SKM-1 (cell line): ENCODE measurements at regions not wholly inside any gene's neighbourhood (a gene's known extent, or its start where the extent isn't known, plus 50 kb on each side); places are given as distances from the start of the nearest gene placed in this dataset.
A peak's percentile ranks its signal among the peaks of the same experiment; 100 is the strongest.

Experiments
- DNase-seq: peaks from one replicate; lab custom pipeline; 2025; ENCODE audit not compliant: unreplicated experiment; lab: John Stamatoyannopoulos, UW

GRCh38 chr6:40313582-40313981 is 273.6 kb downstream of the LRFN2 start:
- DNase-seq, result no peak

GRCh38 chr6:40312213-40313015 is 274.8 kb downstream of the LRFN2 start:
- no peak for DNase-seq

GRCh38 chr6:40308533-40309306 is 278.4 kb downstream of the LRFN2 start:
- peak; percentile 4 for DNase-seq

- DNase-seq, result no peak
Measured at GRCh38 chr6:40307712-40308111, 279.5 kb downstream of the LRFN2 start.

DNA sequence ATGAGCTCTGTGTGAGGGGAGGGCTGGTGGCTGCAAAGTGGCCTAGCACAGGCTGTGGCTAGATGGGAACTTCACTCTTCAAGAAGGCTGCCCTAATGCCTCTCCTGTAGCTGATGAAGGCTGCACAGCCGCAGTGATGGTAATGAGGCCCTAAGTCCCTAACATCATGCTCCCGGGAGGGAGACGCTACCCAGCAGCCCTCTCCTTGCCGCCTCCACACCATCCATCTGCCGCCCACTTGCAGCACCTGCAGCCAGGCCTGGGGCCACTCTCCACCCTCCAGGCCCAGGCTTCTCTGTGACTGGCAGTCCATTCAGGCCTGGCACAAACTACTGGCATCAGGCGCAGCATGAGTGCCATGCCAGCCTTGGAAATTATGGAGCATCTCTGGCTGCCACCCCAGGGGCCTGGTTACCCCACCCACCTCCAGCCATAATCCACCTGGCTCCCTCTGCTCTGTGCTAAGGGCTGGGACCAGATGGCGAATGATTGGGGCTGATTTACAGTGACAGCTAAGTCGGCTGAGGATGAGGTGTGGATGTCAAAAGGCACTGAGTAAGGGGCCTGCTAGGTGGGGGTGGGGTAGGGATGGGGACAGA is 284.2 kb downstream of the LRFN2 start:
- no peak for DNase-seq

DNA sequence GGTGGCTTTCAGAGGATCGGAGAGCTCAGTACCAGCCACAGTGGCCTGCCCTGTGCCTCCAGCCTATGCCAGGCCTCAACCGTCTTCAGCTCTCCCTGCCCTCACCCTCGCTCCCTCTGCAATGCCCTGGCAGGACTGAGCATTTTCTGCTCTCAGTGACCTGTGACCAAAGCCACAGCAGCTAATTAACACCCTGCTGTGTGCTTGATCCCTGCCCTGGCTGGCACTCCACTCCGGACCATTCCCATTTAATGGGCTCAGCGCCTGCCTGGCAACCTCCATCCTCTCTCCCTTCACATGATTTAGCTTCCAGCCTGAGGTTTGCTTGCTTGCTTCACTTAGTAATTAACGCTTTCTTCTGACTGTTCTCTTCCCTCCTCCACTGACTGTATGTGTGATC is 287.5 kb downstream of the LRFN2 start:
- no peak for DNase-seq

- DNase-seq, result no peak
Measured at GRCh38 chr6:40298207-40298606, 289.0 kb downstream of the LRFN2 start.

GRCh38 chr6:40295251-40295950 is 291.8 kb downstream of the LRFN2 start:
- DNase-seq, result no peak

- no peak for DNase-seq
Measured at GRCh38 chr6:40293460-40294185, 293.5 kb downstream of the LRFN2 start.

- DNase-seq, result no peak
Measured at GRCh38 chr6:40293060-40293459, 294.1 kb downstream of the LRFN2 start.

- no peak for DNase-seq
Measured at GRCh38 chr6:40290816-40291215, 296.3 kb downstream of the LRFN2 start.

GRCh38 chr6:40288919-40289318 is 298.2 kb downstream of the LRFN2 start:
- no peak for DNase-seq

- no peak for DNase-seq
Measured at GRCh38 chr6:40287296-40287850, 299.8 kb downstream of the LRFN2 start.

DNA sequence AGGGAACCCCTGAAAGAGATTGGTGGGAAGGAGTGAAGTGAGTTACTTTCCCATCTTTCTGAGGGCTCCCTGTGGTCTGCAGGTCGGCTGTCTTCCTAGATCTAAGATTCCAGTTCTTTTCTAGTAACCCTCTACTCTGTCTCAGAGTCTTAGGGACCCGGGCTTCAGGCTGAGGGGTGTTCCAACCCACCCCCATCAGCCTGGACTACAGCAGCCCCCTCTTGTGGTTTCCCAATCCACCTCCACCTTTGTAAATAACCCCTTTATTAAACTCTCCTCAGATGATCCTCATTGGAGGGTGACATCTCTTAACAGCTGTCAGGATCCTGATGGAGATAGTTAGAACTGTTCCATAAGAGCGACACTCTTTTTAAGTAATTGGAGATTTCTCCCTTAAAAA is 300.4 kb downstream of the LRFN2 start:
- DNase-seq, result no peak

- no peak for DNase-seq
Measured at GRCh38 chr6:40285996-40286395, 301.2 kb downstream of the LRFN2 start.

DNA sequence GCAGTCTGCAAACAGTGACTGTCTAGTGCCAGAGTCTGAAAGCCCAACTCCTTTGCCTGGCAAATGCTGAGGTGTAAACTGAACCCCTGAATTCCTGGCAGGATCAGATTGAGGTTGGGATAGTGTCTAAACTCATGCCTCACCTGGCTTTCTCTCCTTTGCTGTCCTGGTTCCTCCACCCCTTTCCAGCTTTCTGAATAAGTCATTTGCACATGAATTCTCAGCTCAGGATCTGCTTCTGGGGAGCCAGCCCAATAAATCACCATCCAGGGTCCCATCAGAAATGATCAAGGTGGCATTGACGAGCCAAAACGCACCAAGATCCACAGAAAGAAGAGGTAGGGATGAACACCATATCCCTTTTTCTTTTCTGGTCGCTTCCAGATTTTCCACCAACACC is 301.6 kb downstream of the LRFN2 start:
- DNase-seq, result no peak

DNA sequence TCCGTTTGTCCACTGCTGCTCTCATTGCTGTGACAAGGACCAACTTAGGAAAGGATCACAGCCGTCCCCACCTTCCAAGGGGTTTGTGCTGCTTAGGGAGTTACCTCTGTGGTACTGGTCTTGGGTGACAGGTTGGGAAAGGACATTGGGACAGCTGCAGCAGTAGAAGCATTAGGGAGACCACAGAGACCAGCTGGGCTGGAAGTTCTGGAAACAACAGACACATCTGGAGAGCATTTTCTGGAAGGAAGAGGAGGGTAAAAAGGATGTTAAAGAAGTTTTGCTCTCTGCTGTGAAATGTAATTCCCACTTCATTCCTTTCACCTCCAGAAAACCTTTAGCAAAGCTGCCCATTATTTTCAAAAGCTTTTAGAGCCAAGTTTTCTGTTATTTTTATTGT is 304.2 kb downstream of the LRFN2 start:
- no peak for DNase-seq

GRCh38 chr6:40281402-40281801 is 305.8 kb downstream of the LRFN2 start:
- DNase-seq, result no peak

- no peak for DNase-seq
Measured at GRCh38 chr6:40280231-40280630, 306.9 kb downstream of the LRFN2 start.

DNA sequence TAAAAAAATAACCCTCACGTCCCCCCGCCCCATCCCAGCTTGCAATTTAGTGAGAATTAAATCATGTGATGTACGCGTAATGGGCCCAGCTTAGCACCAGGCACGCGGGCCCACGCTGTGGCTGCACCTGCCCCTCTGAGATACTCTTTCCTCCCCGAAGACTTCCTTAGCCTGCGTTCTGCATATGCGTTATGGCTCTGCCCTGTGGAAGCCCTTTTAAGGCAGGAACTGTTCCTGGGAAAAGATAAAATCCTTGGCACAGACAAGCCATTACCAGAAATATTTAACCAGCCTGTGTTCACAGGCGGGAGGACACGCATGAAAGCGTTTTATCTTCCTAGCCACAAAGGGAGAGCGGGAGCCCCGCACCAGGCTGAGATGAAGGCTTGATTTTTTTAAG is 311.0 kb downstream of the LRFN2 start:
- no peak for DNase-seq
